ENCODE measurements at regions not wholly inside any gene's neighbourhood (a gene's known extent, or its start where the extent isn't known, plus 50 kb on each side); places are given as distances from the start of the nearest gene placed in this dataset.

GRCh38 chr4:17362430-17362829 is 149.5 kb downstream of the QDPR start:
- Mint-ChIP-seq H3K36me3 (no peaks in the 10 kb centered on the region), H3K27ac (no peak overlapping the region), H3K4me3 (no peak overlapping the region), H3K4me1 (no peaks in the 10 kb centered on the region), H3K9me3 (peaks cover 0 to 7% (median 4%) of the 10 kb centered on the region in 7 donors), H3K27me3 (ENCODE audit: low read depth in 3 of 3) (peaks cover 0 to 3% (median 0%) of the 10 kb centered on the region in 3 donors)
- Histone ChIP-seq H3K27me3 (ENCODE audit: control insufficient read depth in 2 of 2, insufficient read depth in 2 of 2, low read length in 2 of 2) (no peaks in the 10 kb centered on the region), H3K4me3 (replicated peaks in 1 of 3; ENCODE audit: low read depth in 2 of 3, low read length in 3 of 3) (no peak overlapping the region), H3K27ac (ENCODE audit: low read depth in 1 of 2, low read length in 2 of 2) (no peak overlapping the region), H3K9me3 (replicated peaks in 1 of 2; ENCODE audit: control insufficient read depth in 1 of 2, insufficient read depth in 1 of 2, low read length in 2 of 2) (peaks cover 0 to 2% of the 10 kb centered on the region in 2 donors), H2AFZ (ENCODE audit: insufficient read depth, low read depth, low read length, poor library complexity, severe bottlenecking) (no peak overlapping the region), H3K4me2 (replicated peaks; ENCODE audit: extremely low read depth, low read length, poor library complexity, severe bottlenecking) (no peak overlapping the region), H4K20me1 (ENCODE audit: insufficient read depth, low read length) (no peaks in the 10 kb centered on the region), H3K9ac (ENCODE audit: insufficient read depth, low read length, poor library complexity, severe bottlenecking) (no peak overlapping the region), H3K36me3 (replicated peaks in 1 of 2; ENCODE audit: control insufficient read depth in 1 of 2, insufficient read depth in 2 of 2, low read length in 2 of 2) (no peaks in the 10 kb centered on the region), H3K79me2 (ENCODE audit: insufficient read depth, low read length) (no peaks in the 10 kb centered on the region), H3K4me1 (ENCODE audit: control insufficient read depth in 1 of 2, insufficient read depth in 2 of 2, low read length in 2 of 2) (no peaks in the 10 kb centered on the region)
- no peak for DNase-seq
- intact Hi-C loops (cut with micrococcal nuclease): no loop called here
- no CpG with 5 or more reads among the region's 1 CpG for WGBS (ENCODE audit: insufficient coverage)
- TF ChIP-seq CTCF (IDR thresholded peaks at IDR 0.05): no peak

- H3K4me1 ChIP-seq (ENCODE audit: control insufficient read depth in 1 of 2, insufficient read depth in 2 of 2, low read length in 2 of 2): no peaks in the 10 kb centered on the region
- H2AFZ ChIP-seq (ENCODE audit: insufficient read depth, low read depth, low read length, poor library complexity, severe bottlenecking): no peak overlapping the region
- H3K9me3 Mint-ChIP-seq: peaks cover 0 to 4% (median 0%) of the 10 kb centered on the region in 7 donors
- no peak overlapping the region for H3K9ac ChIP-seq (ENCODE audit: insufficient read depth, low read length, poor library complexity, severe bottlenecking)
- H3K27me3 ChIP-seq (ENCODE audit: control insufficient read depth in 2 of 2, insufficient read depth in 2 of 2, low read length in 2 of 2): no peaks in the 10 kb centered on the region
- no peak overlapping the region for H3K4me2 ChIP-seq (replicated peaks; ENCODE audit: extremely low read depth, low read length, poor library complexity, severe bottlenecking)
- no peak overlapping the region for H3K4me3 ChIP-seq (replicated peaks in 1 of 3; ENCODE audit: low read depth in 2 of 3, low read length in 3 of 3)
- H3K36me3 Mint-ChIP-seq: no peaks in the 10 kb centered on the region
- no peaks in the 10 kb centered on the region for H3K36me3 ChIP-seq (replicated peaks in 1 of 2; ENCODE audit: control insufficient read depth in 1 of 2, insufficient read depth in 2 of 2, low read length in 2 of 2)
- H3K79me2 ChIP-seq (ENCODE audit: insufficient read depth, low read length): no peaks in the 10 kb centered on the region
- DNase-seq: no peak
- TF ChIP-seq CTCF (IDR thresholded peaks at IDR 0.05): no peak
- no CpG with 5 or more reads among the region's 4 CpGs for WGBS (ENCODE audit: insufficient coverage)
- no peaks in the 10 kb centered on the region for H3K27me3 Mint-ChIP-seq (ENCODE audit: low read depth in 3 of 3)
- H3K4me1 Mint-ChIP-seq: no peaks in the 10 kb centered on the region
- H3K4me3 Mint-ChIP-seq: no peak overlapping the region
- H3K27ac Mint-ChIP-seq: no peak overlapping the region
- no peak overlapping the region for H3K27ac ChIP-seq (ENCODE audit: low read depth in 1 of 2, low read length in 2 of 2)
- no peaks in the 10 kb centered on the region for H4K20me1 ChIP-seq (ENCODE audit: insufficient read depth, low read length)
- intact Hi-C loops (cut with micrococcal nuclease): no loop called here
- no peaks in the 10 kb centered on the region for H3K9me3 ChIP-seq (replicated peaks in 1 of 2; ENCODE audit: control insufficient read depth in 1 of 2, insufficient read depth in 1 of 2, low read length in 2 of 2)
Measured at GRCh38 chr4:17358241-17358640, 153.6 kb downstream of the QDPR start.
